Adrenal gland (tissue), 9 donors: ENCODE measurements at regions not wholly inside any gene's neighbourhood (a gene's known extent, or its start where the extent isn't known, plus 50 kb on each side); places are given as distances from the start of the nearest gene placed in this dataset.

Source experiments
- DNase-seq, 7 donors: peaks; one replicate each; pipeline ENCODE4 v3.0.0-alpha.2; 2019 to 2020
- H3K27ac ChIP-seq, 5 donors: fragments of 200-600 bp; sonication (generic) in 4 of 5; 1 replicate in 3 of 5; 2 replicates in 2 of 5; pipeline versions ENCODE4 v1.5.1 to v1.8.0; 2016 to 2020; ENCODE audit warnings: mild to moderate bottlenecking in 1 of 5
- H3K27me3 ChIP-seq: fragments of 200-600 bp; 2 replicates; pipeline ENCODE4 v1.8.0; 2021
- H3K36me3 ChIP-seq, 2 donors: fragments of 200-600 bp; replicated peaks in 1 of 2; 1 replicate in 1 of 2; 2 replicates in 1 of 2; pipeline versions ENCODE4 v1.5.1 to v1.8.0; 2018 to 2022
- H3K4me1 ChIP-seq, 2 donors: fragments of 200-600 bp; replicated peaks in 1 of 2; 1 replicate in 1 of 2; 2 replicates in 1 of 2; pipeline versions ENCODE4 v1.5.1 to v1.8.0; 2018 to 2021
- H3K4me3 ChIP-seq, 4 donors: fragments of 200-600 bp; sonication (generic) in 3 of 4; one replicate each; pipeline ENCODE4 v1.5.1; 2016 to 2018
- H3K9me3 ChIP-seq, 3 donors: fragments of 200-600 bp; sonication (generic) in 1 of 3; replicated peaks in 1 of 3; 1 replicate in 2 of 3; 2 replicates in 1 of 3; pipeline versions ENCODE4 v1.5.1 to v1.8.0; 2016 to 2021
- CTCF ChIP-seq, 6 experiments: fragments of 450-650 bp in 4 of 6; fragments of 200-600 bp in 2 of 6; sonication (generic) in 1 of 6; IDR thresholded peaks; 1 replicate in 5 of 6; 2 replicates in 1 of 6; pipeline versions ENCODE4 v1.5.1 to v1.8.0; 2016 to 2021; ENCODE audit warnings: antibody characterized with exemption in 6 of 6, mild to moderate bottlenecking in 2 of 6, moderate library complexity in 1 of 6
- POLR2A ChIP-seq, 2 donors: fragments of 450-650 bp; IDR thresholded peaks; one replicate each; pipeline ENCODE4 v1.6.1; 2017; ENCODE audit warnings: antibody characterized with exemption in 2 of 2, mild to moderate bottlenecking in 2 of 2, moderate library complexity in 1 of 2
- WGBS, 4 donors: extraction: QIAGEN DNeasy Blood & Tissue Kit in 2 of 4; methylation state at CpG; one replicate each; pipeline versions ENCODE4 v1.1.5 to v1.1.7; 2013 to 2017; 5-methylcytosine and 5-hydroxymethylcytosine counted together
- intact Hi-C, 2 donors: fragments of 100-400 bp; cut with DNase I; formaldehyde crosslinking; loops; one replicate each; pipeline versions ENCODE4 v1.14.1 to v1.15.0; 2022 to 2023
- donor health status: healthy with polysubstance abuse.
- donor health status: Bipolar disorder and iron deficiency.
- donor health status: DM: yes; HTN: yes; CAD: no.
- donor health status: DM: no; HTN: no; CAD: no.
- donor health status: DM: no; HTN: no; CAD: no.

GRCh38 chr5:124414973-124415372 lies 331.5 kb downstream of the ZNF608 start:
- H3K9me3 ChIP-seq, result no peaks in the 10 kb centered on the region
- no peak overlapping the region for H3K4me3 ChIP-seq
- H3K4me1 ChIP-seq, result no peaks in the 10 kb centered on the region
- intact Hi-C loops, result no loop called here
- H3K36me3 ChIP-seq, result no peaks in the 10 kb centered on the region
- H3K27me3 ChIP-seq, result no peaks in the 10 kb centered on the region
- WGBS, 4 donors, result 94 to 100% (median 97%) methylated on average over 3 of the region's 3 CpGs
- DNase-seq, result no peak
- H3K27ac ChIP-seq, result no peak overlapping the region
- TF ChIP-seq POLR2A (IDR thresholded peaks at IDR 0.05), result no peak

- no peak for DNase-seq
- WGBS, 4 donors, result 87 to 94% (median 90%) methylated on average over 3 of the region's 3 CpGs
- Histone ChIP-seq H3K27me3 (no peaks in the 10 kb centered on the region), H3K27ac (no peak overlapping the region), H3K4me1 (peaks cover 11 to 12% of the 10 kb centered on the region in 2 donors), H3K9me3 (no peaks in the 10 kb centered on the region), H3K36me3 (no peaks in the 10 kb centered on the region), H3K4me3 (no peak overlapping the region)
- intact Hi-C loops, result no loop called here
- no peak for TF ChIP-seq POLR2A (IDR thresholded peaks at IDR 0.05)
- no peak for TF ChIP-seq CTCF (IDR thresholded peaks at IDR 0.05)
These were observed 335.6 kb downstream of the ZNF608 start for GRCh38 chr5:124410539-124411488.

- H3K27me3 ChIP-seq, result no peaks in the 10 kb centered on the region
- 67 to 79% (median 75%) methylated on average over 10 of the region's 10 CpGs for WGBS, 4 donors
- no peak overlapping the region for H3K4me3 ChIP-seq
- DNase-seq, result no peak
- TF ChIP-seq POLR2A (IDR thresholded peaks at IDR 0.05) (no peak), CTCF (IDR thresholded peaks at IDR 0.05) (no peak)
- H3K36me3 ChIP-seq, result no peaks in the 10 kb centered on the region
- peaks cover 11 to 12% of the 10 kb centered on the region in 2 donors for H3K4me1 ChIP-seq
- intact Hi-C loops, result no loop called here
- no peaks in the 10 kb centered on the region for H3K9me3 ChIP-seq
- H3K27ac ChIP-seq, result peak overlapping the region in 2 of 5 donors; percentile 30 to 37
These were observed 337.5 kb downstream of the ZNF608 start for GRCh38 chr5:124408738-124409453.

- 77 to 86% (median 80%) methylated on average over 5 of the region's 5 CpGs for WGBS, 4 donors
- TF ChIP-seq CTCF (IDR thresholded peaks at IDR 0.05) (no peak), POLR2A (IDR thresholded peaks at IDR 0.05) (no peak)
- H3K27me3 ChIP-seq, result no peaks in the 10 kb centered on the region
These were observed 341.6 kb downstream of the ZNF608 start for GRCh38 chr5:124404796-124405195.

More at GRCh38 chr5:124404796-124405195, 341.6 kb downstream of the ZNF608 start:
- intact Hi-C loops, result no loop called here
- Histone ChIP-seq H3K4me3 (no peak overlapping the region), H3K36me3 (no peaks in the 10 kb centered on the region), H3K4me1 (peaks cover 11 to 12% of the 10 kb centered on the region in 2 donors), H3K27ac (no peak overlapping the region), H3K9me3 (no peaks in the 10 kb centered on the region)
- DNase-seq, result no peak
